PC-3 (cell line): ENCODE measurements at regions not wholly inside any gene's neighbourhood (a gene's known extent, or its start where the extent isn't known, plus 50 kb on each side); places are given as distances from the start of the nearest gene placed in this dataset.

Source experiments
- EZH2phosphoT487 ChIP-seq: fragments of 300-600 bp; sonication (generic); IDR thresholded peaks from 2 replicates; pipeline ENCODE4 v1.6.1; 2018; ENCODE audit warnings: mild to moderate bottlenecking, antibody characterized with exemption, low read length, borderline replicate concordance
- TF ChIP-seq, protein P1 (sequence below): fragments of 300-600 bp; sonication (generic); conservative IDR thresholded peaks from 2 replicates; pipeline ENCODE4 v1.5.1; 2017; ENCODE audit warnings: antibody characterized with exemption, low read depth, mild to moderate bottlenecking, low read length

DNA sequence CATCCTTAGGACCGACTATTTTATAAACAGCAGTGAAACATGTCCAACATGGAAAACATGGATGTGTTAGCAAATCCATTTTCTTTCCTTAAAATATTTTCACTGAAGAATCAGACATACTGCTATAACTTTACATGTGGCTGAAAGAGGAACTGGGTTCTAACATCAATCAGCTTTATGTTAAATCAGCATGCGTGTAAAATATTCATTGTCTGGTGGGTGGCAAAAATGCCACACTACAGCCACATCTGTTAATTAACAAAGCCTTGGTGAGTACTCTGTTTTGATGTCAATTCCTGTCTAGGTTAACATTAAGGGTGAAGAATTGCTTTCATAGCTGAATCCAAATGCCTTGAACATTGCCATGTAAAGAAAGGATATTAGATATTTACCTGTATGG, 222.6 kb upstream of the CEP162 start:
- TF ChIP-seq, protein P1, sequence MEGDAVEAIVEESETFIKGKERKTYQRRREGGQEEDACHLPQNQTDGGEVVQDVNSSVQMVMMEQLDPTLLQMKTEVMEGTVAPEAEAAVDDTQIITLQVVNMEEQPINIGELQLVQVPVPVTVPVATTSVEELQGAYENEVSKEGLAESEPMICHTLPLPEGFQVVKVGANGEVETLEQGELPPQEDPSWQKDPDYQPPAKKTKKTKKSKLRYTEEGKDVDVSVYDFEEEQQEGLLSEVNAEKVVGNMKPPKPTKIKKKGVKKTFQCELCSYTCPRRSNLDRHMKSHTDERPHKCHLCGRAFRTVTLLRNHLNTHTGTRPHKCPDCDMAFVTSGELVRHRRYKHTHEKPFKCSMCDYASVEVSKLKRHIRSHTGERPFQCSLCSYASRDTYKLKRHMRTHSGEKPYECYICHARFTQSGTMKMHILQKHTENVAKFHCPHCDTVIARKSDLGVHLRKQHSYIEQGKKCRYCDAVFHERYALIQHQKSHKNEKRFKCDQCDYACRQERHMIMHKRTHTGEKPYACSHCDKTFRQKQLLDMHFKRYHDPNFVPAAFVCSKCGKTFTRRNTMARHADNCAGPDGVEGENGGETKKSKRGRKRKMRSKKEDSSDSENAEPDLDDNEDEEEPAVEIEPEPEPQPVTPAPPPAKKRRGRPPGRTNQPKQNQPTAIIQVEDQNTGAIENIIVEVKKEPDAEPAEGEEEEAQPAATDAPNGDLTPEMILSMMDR, result no peak
- TF ChIP-seq EZH2phosphoT487, result no peak
